ENCODE measurements at regions not wholly inside any gene's neighbourhood (a gene's known extent, or its start where the extent isn't known, plus 50 kb on each side); places are given as distances from the start of the nearest gene placed in this dataset.
"Not testable (repeated sequence)": the region's sequence is repeated elsewhere in the genome, so short reads cannot be mapped to it uniquely, and the experiment has no call there.

DNA sequence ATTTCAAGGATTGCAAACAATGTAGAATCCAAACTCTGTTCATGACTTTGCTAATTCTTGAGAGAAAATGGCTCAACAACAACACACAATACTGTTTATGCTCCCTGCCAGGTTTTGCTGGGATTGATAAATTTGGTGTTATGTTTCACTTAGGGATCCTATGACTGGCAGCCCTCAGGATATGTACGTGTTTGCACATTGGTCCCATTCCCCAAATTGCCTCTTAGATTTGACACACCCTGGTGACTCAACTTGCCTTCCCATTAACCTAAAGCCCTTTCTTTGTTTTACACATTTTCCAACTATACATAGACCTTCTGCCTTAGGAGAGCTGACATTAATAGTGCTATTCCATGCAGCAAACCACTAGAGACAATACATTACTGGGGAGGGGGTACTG is 809.4 kb upstream of the AMELY start:
- DNase-seq: no peak

DNA sequence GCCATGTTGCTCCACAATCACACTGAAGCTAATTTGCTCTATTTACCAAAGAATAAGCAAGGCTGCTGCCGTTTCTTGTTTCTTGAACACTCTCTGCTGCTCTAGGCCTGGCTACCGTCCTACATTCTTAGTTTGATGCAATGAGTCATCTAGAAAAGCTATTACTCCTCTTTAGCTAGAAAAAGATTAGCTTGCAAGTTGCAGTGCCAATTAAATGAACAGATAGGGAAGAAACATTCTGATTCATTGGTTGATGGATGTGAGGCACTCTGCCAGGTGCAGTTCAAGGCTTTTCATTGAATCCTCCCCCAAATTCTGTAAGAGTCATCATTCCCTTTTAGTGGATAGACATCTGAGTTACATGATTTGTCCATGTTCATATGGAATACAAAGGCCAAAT is 807.7 kb upstream of the AMELY start:
- DNase-seq: no peak

- DNase-seq: no peak
Measured at GRCh38 chrY:7718626-7719025, 807.1 kb upstream of the AMELY start.

- no peak for DNase-seq
Measured at GRCh38 chrY:7718126-7718525, 806.6 kb upstream of the AMELY start.

- no peak for DNase-seq
Measured at GRCh38 chrY:7714426-7714825, 802.9 kb upstream of the AMELY start.

GRCh38 chrY:7713738-7714137 is 802.2 kb upstream of the AMELY start:
- not testable (repeated sequence) for DNase-seq

- no peak for DNase-seq
Measured at GRCh38 chrY:7712289-7712688, 800.7 kb upstream of the AMELY start.

DNA sequence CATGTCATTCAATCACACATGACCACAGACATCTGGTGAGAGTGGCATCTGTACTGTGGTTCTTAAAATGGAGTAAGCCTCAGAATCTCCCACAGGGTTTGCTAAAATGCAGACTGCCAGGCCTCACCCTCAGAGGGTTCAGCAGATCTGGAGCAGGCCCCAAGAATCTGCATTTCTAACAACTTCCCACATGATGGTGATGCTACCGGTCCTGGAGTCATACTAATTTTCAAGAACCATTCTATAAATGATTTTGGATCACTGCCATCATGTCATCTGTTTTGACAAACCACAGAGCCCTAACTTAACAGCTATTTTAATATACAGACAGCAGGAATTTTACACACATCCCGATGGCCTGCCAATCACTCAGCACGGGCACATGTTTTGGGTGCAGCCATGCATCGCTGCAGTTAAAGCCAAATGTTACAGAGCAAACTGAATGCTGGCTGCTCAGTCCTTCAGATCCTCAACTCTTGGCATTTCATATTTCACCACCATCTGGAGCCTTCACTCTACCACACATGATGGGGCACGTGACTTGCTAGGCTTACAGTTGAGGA is 792.1 kb upstream of the AMELY start:
- DNase-seq: no peak

DNA sequence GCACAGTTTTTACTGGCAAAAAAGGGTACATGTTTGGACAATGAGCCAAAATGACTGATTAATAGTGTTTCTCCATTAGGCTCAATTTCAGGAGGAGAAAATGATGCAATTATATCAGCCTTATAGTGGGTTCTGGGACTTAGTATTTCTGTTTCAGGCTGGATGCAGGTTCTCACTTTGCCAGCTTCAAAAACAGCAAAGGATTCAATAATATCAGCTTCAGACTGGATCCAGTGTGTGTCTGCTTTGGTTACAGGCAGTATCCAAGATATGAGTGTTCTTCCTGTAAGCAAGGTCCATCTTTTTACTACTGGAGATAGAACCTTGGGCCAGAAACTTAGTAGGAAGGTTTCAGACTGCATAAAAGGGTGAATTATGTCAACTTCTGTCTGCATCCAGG is 790.9 kb upstream of the AMELY start:
- DNase-seq: no peak

DNA sequence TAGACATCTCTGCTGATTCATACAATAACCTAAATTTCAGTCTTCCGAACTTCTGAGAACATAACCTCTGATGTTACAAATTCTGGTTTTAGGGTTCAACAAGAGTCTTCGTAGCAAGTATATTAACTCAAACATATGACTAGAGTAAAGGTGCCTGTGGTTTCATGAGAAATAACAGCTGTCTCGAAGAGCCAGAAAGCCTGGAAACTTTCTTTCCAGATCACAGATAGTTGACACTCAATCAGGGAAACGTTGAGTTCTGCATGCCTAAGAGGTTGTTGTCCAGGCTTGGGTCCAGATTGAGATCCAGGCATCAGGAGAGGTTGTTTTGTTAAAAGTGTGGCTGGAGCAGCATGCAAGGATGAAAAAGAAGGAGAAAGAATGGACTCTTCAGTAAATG is 790.1 kb upstream of the AMELY start:
- no peak for DNase-seq

GRCh38 chrY:7697506-7697905 is 786.0 kb upstream of the AMELY start:
- DNase-seq: no peak

GRCh38 chrY:7692701-7693100 is 781.1 kb upstream of the AMELY start:
- no peak for DNase-seq

- no peak for DNase-seq
Measured at GRCh38 chrY:7687086-7687485, 775.5 kb upstream of the AMELY start.

GRCh38 chrY:7684546-7684945 is 773.0 kb upstream of the AMELY start:
- no peak for DNase-seq

- DNase-seq: no peak
Measured at GRCh38 chrY:7682386-7682785, 770.8 kb upstream of the AMELY start.

- DNase-seq: no peak
Measured at GRCh38 chrY:7681426-7681825, 769.9 kb upstream of the AMELY start.

DNA sequence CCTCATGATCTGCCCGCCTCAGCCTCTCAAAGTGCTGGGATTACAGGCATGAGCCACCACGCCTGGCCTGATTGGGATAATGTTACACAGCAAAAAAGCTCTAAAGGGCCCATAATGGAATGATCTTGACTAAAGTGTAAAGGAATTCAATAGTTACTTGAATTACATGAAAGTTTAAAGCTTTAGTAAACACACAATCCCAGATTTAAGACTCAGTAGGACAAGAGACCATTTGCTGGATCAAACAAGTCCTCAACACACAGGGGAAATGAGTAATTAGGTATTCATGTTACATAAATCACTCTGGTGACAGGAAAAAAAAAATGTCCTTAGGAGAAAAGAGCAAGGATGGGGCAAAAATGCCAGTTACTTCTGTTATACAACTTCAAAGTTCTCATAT is 762.9 kb upstream of the AMELY start:
- no peak for DNase-seq

- DNase-seq: no peak
Measured at GRCh38 chrY:7672796-7673195, 761.2 kb upstream of the AMELY start.

GRCh38 chrY:7663261-7663660 is 751.7 kb upstream of the AMELY start:
- DNase-seq: no peak

- DNase-seq: no peak
Measured at GRCh38 chrY:7659047-7659446, 747.5 kb upstream of the AMELY start.

GRCh38 chrY:7656596-7656995 is 745.0 kb upstream of the AMELY start:
- DNase-seq: no peak

- no peak for DNase-seq
Measured at GRCh38 chrY:7654985-7655384, 743.4 kb upstream of the AMELY start.

- not testable (repeated sequence) for DNase-seq
Measured at GRCh38 chrY:7649866-7650265, 738.3 kb upstream of the AMELY start.

Measured in stimulated activated naive CD4-positive, alpha-beta T cell (primary cell).